ENCODE measurements at regions not wholly inside any gene's neighbourhood (a gene's known extent, or its start where the extent isn't known, plus 50 kb on each side); places are given as distances from the start of the nearest gene placed in this dataset.

DNA sequence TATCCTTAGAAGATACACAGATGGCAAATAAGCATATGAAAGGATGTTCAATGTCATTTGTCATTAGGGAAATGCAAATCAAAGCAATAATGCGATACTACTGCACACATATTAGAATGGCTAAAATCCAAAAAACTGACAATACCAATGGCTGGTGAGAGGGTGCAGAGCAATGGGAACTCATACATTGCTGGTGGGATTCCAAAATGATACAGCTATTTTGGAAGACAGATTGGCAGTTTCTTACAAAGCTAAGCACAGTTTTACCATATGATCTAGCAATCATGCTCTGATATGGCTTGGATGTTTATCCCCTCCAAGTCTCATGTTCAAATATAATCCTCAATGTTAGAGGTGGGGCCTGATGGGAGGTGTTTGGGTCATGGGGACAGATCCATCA is 122.6 kb downstream of the KCTD15 start:
- no peaks in the 10 kb centered on the region for H3K4me1 Mint-ChIP-seq

DNA sequence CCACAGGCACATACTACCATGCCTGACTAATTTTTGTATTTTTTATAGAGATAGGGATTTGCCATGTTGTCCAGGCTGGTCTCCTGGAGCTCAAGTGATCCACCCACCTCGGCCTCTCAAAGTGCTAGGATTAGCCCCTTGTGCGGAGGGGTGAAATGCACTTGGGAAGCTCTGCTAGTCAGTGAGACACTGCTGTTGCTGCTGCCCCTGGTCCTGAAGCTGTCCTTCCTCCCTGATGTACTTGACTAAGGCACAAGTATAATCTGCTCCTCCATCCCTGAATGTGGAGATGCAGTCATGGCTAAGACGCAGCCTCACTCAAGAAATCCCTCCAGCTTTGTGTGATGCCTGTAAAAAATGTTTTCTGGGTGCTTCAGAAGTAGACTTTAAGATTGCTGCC is 124.5 kb downstream of the KCTD15 start:
- H3K9me3 Mint-ChIP-seq, result peaks cover 6% of the 10 kb centered on the region
- H3K27ac Mint-ChIP-seq, result no peak overlapping the region
- DNase-seq (ENCODE audit: low spot score in 2 of 2, unreplicated experiment in 2 of 2), result no peak
- no peak overlapping the region for H3K4me3 Mint-ChIP-seq
- H3K4me1 Mint-ChIP-seq, result no peaks in the 10 kb centered on the region
- H3K36me3 Mint-ChIP-seq, result no peaks in the 10 kb centered on the region
- peaks cover 15% of the 10 kb centered on the region for H3K27me3 Mint-ChIP-seq (ENCODE audit: low read depth)
- TF ChIP-seq, protein P1, sequence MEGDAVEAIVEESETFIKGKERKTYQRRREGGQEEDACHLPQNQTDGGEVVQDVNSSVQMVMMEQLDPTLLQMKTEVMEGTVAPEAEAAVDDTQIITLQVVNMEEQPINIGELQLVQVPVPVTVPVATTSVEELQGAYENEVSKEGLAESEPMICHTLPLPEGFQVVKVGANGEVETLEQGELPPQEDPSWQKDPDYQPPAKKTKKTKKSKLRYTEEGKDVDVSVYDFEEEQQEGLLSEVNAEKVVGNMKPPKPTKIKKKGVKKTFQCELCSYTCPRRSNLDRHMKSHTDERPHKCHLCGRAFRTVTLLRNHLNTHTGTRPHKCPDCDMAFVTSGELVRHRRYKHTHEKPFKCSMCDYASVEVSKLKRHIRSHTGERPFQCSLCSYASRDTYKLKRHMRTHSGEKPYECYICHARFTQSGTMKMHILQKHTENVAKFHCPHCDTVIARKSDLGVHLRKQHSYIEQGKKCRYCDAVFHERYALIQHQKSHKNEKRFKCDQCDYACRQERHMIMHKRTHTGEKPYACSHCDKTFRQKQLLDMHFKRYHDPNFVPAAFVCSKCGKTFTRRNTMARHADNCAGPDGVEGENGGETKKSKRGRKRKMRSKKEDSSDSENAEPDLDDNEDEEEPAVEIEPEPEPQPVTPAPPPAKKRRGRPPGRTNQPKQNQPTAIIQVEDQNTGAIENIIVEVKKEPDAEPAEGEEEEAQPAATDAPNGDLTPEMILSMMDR (IDR thresholded peaks at IDR 0.05; ENCODE audit: unreplicated experiment), result no peak

More for the DNA sequence above, 122.6 kb downstream of the KCTD15 start:
- Mint-ChIP-seq H3K9me3 (peaks cover 6% of the 10 kb centered on the region), H3K36me3 (no peaks in the 10 kb centered on the region), H3K27me3 (ENCODE audit: low read depth) (peaks cover 11% of the 10 kb centered on the region), H3K4me3 (no peak overlapping the region), H3K27ac (no peak overlapping the region)
- TF ChIP-seq, protein P1 (IDR thresholded peaks at IDR 0.05; ENCODE audit: unreplicated experiment), result no peak
- DNase-seq (ENCODE audit: low spot score in 2 of 2, unreplicated experiment in 2 of 2), result no peak

GRCh38 chr19:33926306-33926705 is 129.6 kb downstream of the KCTD15 start:
- TF ChIP-seq, protein P1 (IDR thresholded peaks at IDR 0.05; ENCODE audit: unreplicated experiment), result no peak
- peaks cover 25% of the 10 kb centered on the region for H3K27me3 Mint-ChIP-seq (ENCODE audit: low read depth)
- H3K4me3 Mint-ChIP-seq, result no peak overlapping the region
- H3K9me3 Mint-ChIP-seq, result no peaks in the 10 kb centered on the region
- DNase-seq (ENCODE audit: low spot score in 2 of 2, unreplicated experiment in 2 of 2), result no peak
- H3K27ac Mint-ChIP-seq, result no peak overlapping the region
- H3K36me3 Mint-ChIP-seq, result no peaks in the 10 kb centered on the region
- H3K4me1 Mint-ChIP-seq, result no peaks in the 10 kb centered on the region

DNA sequence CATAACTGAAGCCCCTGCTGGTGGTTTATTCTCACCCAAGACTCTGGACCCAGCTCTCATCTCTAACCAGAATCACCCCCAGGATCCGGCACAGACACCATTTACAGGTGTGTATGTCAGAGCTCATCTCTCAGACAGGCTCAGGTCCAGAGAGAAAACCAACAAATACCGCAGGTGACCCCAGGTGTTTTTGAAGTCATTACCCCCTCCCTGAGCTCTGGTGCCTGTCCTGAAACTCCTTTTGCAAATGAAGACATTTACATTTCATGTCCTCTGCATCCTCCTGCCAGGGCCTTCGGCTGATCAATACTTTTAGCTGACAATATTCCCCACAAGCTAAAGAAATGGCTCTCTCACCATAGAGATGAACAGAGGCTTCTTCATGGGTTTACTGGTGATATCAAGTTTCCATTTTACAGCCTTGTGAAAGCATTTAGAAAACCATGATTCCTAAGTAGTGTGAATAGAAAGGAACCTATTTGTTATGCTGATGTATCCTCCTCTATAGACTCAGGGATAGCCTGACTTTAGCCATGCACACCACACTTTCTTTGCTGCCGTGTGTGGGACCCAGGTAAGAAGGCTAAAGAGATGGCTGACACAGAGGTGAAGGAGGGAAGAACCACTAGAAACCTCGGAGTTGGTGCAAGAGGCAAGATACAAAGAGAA is 131.3 kb downstream of the KCTD15 start:
- TF ChIP-seq, protein P1 (IDR thresholded peaks at IDR 0.05; ENCODE audit: unreplicated experiment), result no peak
- Mint-ChIP-seq H3K9me3 (no peaks in the 10 kb centered on the region), H3K27me3 (ENCODE audit: low read depth) (peaks cover 25% of the 10 kb centered on the region), H3K27ac (no peak overlapping the region), H3K4me3 (no peak overlapping the region), H3K4me1 (no peaks in the 10 kb centered on the region), H3K36me3 (no peaks in the 10 kb centered on the region)
- no peak for DNase-seq (ENCODE audit: low spot score in 2 of 2, unreplicated experiment in 2 of 2)

DNA sequence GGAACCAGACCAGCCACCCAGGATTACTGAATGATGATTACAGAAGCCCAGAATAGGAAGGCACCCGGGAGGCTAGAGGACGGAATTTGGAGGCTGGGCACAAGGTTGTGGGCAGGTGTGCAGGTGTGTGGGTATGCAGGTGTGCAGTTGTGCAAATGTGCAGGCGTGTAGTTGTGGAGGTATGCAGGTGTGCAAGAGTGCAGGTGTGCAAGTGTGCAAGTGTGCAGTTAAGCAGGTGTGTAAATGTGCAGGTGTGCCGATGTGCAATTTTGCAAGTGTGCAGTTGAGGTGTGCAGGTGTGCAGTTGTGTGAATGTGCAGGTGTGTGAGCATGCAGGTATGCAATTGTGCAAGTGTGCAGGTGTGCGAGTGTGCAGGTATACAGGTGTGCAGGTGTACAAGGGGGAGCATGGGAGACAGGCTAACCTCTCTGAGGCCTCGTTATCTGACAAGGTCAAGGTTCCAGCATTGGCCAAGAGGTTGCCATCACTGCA is 131.8 kb downstream of the KCTD15 start:
- H3K4me3 Mint-ChIP-seq, result no peak overlapping the region
- peaks cover 22% of the 10 kb centered on the region for H3K27me3 Mint-ChIP-seq (ENCODE audit: low read depth)
- no peaks in the 10 kb centered on the region for H3K4me1 Mint-ChIP-seq

More for the DNA sequence above, 131.8 kb downstream of the KCTD15 start:
- Mint-ChIP-seq H3K9me3 (peaks cover 5% of the 10 kb centered on the region), H3K27ac (no peak overlapping the region), H3K36me3 (no peaks in the 10 kb centered on the region)
- TF ChIP-seq, protein P1 (IDR thresholded peaks at IDR 0.05; ENCODE audit: unreplicated experiment), result no peak
- no peak for DNase-seq (ENCODE audit: low spot score in 2 of 2, unreplicated experiment in 2 of 2)
